ENCODE measurements at regions not wholly inside any gene's neighbourhood (a gene's known extent, or its start where the extent isn't known, plus 50 kb on each side); places are given as distances from the start of the nearest gene placed in this dataset.

GRCh38 chr1:87926131-87926830, 597.6 kb downstream of the LMO4 start:
- no peak for DNase-seq (ENCODE audit: low spot score)

DNA sequence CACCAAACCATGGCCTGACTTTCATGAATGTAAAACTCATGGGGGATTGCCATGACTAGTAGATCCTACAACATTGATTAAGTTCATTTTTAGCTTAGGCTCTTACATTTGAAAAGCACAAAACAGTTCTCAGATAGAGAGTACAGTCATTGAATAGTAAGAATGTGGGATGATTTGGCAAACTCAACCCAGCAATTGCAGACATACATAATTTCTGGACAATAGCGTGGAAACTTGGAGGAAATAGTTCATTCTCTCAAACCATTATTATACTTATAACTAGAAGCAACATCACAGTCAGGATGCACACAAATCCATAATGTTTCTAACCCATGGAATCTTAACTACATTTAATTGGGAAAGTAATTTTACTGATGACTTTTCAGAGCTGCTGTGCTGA, 598.2 kb downstream of the LMO4 start:
- DNase-seq (ENCODE audit: low spot score), result no peak

DNA sequence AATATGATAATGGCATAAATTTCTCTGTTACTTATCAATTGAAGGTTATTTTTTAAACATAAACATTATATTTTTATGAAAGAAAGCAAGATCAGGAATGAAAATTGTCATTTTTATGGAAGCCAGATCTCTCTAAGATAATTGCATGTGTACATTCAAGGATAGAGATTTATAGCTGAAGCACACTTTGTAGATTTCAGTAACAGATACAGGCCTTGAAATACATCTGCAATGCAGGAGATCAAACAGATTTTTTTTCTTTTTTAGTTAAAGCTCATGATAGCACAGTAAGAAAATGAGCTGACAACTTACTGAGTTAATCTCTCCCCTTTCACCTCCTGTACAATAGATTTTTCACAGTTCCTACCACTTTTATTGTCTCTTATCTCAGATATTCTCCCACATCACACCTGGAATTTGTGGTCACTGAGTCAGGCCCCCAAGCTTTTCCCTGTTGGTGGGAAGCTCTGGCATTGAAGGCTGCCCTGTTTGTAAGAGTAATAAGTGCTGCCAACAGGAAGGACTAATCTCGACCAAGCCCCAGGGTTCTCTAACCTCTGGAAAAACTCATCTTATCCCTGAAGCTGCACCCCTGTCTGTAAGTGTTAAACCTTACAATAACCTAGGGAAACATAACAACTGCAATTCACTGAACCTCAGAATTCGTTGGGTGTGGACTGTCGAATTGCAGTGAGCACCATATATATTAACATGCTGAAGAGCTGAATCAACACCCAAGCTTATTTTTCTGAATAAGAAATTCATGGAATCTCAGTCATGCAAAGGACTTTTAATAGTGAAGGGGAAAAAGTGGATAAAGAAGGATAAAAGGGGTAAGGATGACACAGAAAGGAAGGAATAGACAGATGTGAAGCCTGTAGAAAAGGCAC, 599.0 kb downstream of the LMO4 start:
- DNase-seq (ENCODE audit: low spot score), result no peak

GRCh38 chr1:87928623-87929022, 599.9 kb downstream of the LMO4 start:
- DNase-seq (ENCODE audit: low spot score), result no peak

- DNase-seq (ENCODE audit: low spot score), result no peak
These were observed 601.2 kb downstream of the LMO4 start for GRCh38 chr1:87929906-87930305.

DNA sequence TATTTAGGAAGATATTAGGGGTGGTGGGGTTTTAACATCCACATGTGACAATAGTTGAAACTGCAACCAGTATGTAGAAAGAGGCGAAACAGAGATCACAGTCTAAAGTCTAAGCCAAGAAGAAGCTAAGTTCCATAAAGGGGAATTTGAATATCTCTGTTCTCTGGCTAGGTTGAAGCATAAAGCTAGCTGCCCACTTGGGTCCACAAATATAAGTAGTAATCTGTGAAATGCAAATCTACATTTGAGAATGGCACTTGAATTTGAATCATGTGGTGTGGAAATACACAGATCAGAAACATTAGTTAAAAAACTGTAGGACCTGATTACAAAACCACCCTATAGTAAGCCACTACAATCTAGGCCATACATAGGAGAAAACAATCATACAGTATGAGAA, 602.1 kb downstream of the LMO4 start:
- no peak for DNase-seq (ENCODE audit: low spot score)

DNA sequence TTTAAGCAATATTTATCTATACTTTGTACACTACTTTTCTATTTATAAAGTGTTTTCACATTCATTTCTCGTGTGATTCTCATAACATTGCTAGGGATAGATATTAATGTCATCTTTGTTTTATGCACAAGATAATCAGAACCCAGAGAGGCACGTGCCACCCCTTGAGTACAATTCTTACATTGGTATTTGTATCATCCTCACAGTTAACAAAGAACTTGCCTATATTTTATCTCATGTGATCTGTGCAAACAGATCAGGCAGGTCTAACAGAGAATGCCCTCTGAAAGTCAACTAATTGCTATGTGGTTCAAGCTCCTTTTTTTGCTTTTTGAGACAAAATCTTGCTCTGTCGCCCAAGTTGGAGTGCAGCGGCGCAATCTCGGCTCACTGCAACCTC, 604.5 kb downstream of the LMO4 start:
- no peak for DNase-seq (ENCODE audit: low spot score)

GRCh38 chr1:87935130-87935529, 606.5 kb downstream of the LMO4 start:
- no peak for DNase-seq (ENCODE audit: low spot score)

DNA sequence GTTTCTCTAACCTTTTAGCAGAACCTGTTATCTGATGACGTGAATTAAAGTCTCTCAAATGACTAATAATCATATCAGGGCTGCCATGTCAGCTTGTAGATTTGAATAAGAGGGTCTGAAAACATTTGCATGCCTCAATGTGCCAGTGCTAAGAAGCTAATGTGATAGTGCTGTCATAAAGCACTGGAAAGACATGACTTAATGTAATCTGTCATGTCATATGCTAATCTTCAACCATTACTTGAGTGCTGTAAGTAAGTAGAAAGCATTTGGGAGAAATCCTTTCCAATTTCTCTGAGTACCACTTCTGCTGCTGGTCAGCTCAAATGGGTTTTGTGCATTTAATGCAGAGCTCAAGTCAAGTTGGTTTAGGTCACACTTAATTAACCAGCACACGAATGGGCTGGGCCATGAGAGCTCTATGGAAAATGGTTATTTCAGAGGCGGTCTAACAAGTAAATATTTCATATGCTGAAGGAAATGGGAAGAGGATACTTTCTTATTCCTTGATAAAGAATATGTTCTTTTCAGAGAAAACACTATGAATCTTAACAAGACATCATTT, 609.2 kb downstream of the LMO4 start:
- no peak for DNase-seq (ENCODE audit: low spot score)

GRCh38 chr1:87938631-87939030, 610.0 kb downstream of the LMO4 start:
- no peak for DNase-seq (ENCODE audit: low spot score)

- DNase-seq (ENCODE audit: low spot score), result peak; percentile 26
These were observed 610.8 kb downstream of the LMO4 start for GRCh38 chr1:87939444-87939843.

GRCh38 chr1:87940421-87940820, 611.7 kb downstream of the LMO4 start:
- DNase-seq (ENCODE audit: low spot score), result no peak

- DNase-seq (ENCODE audit: low spot score), result no peak
These were observed 612.8 kb downstream of the LMO4 start for GRCh38 chr1:87941337-87941946.

GRCh38 chr1:87942165-87942564, 613.5 kb downstream of the LMO4 start:
- DNase-seq (ENCODE audit: low spot score), result peak; percentile 64

- no peak for DNase-seq (ENCODE audit: low spot score)
These were observed 621.0 kb downstream of the LMO4 start for GRCh38 chr1:87949711-87950110.

DNA sequence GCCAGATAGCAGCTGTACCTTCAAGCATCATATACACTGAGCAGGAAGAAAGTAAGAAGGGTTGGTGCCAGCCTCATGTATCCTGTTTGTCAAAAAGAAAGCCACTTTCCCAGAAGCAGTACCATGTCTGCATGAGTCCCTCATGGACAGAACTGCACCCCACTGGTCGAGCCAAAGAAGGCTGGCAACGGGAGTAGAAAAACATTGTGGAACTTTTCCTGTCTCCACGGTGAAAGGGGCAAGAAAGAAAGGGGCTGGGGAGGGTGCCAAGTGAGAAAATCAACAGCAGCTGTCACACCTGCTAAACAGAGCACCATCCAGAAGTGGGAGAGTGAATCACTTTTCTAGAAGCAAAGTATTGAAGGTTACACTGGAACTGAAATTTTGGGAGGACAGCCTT, 621.7 kb downstream of the LMO4 start:
- no peak for DNase-seq (ENCODE audit: low spot score)

GRCh38 chr1:87951409-87951808, 622.7 kb downstream of the LMO4 start:
- DNase-seq (ENCODE audit: low spot score), result no peak

DNA sequence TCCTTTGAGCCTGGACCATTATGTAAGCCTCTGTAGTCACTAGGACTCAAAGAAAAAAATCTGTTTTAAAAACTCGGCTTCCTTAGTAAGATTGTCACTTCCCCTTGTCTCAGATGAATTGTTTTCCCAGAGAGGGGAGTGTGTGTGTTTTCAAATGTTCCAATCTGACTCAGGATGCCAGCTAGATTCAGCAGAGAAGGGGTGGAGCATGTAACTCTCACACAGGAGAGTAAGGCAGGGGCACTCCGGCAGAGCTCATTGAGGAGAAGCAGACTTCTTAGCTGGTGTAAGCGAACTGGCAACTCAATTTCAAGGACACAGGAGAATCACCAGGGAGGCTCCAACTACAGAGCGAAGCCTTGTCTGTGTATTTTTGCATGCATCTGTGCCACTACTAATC, 623.2 kb downstream of the LMO4 start:
- peak; percentile 10 for DNase-seq (ENCODE audit: low spot score)

DNA sequence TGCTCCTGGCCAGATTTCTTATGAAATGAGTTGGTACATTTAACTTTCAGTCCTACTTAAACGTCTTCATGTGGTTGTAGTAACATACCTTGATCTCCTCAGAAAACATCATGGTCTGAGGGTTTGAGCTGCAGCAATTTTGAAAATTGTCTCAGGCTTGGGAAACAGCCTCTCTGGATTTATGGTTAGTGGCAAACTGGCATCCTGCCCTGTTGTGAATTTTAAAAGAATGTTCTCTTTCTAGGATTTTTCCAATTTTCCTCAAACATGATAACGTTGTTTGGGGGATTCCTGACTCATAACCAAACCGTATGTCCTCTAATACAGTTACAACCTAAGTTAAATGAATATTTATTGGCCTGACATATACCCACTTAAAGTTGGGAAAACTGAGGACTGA, 624.4 kb downstream of the LMO4 start:
- no peak for DNase-seq (ENCODE audit: low spot score)

DNA sequence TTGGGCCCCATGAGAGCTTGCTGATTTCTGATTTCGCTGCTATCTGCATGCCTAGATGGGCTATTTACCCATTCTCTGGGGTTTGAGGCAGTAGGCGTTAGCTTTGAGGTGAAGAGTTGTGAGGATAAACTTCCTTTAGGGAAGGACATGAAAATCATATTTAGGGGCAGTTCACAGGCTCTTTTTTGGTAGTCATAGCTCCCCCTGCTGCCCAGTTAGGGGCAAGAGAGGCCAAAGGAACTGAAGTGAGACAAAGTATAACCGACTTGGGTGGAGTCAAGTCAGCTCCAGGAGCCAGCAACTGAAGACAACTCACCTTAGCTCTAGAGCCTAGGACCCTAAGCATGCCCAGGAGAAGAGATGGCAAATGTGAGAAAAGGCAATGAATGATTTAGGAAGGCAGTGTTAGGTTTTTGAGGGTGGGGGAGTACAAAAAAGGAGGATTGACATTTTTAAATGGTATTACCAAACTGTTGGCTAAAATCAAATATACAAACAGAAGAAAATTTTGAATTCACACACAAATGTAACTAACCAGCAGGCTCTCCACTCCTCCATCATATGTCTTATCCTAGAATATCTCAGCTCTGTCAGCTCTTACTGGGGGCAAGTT, 625.2 kb downstream of the LMO4 start:
- peak; percentile 65 for DNase-seq (ENCODE audit: low spot score)

GRCh38 chr1:87955038-87955437, 626.4 kb downstream of the LMO4 start:
- no peak for DNase-seq (ENCODE audit: low spot score)

- peak; percentile 89 for DNase-seq (ENCODE audit: low spot score)
These were observed 627.4 kb downstream of the LMO4 start for GRCh38 chr1:87956072-87956471.
